ENCODE measurements at regions not wholly inside any gene's neighbourhood (a gene's known extent, or its start where the extent isn't known, plus 50 kb on each side); places are given as distances from the start of the nearest gene placed in this dataset.

- DNase-seq = no peak
Observed at GRCh38 chr1:182114627-182115023, 53.1 kb upstream of the ZNF648 start.

- no peak for DNase-seq
Observed at GRCh38 chr1:182113879-182114626, 52.5 kb upstream of the ZNF648 start.

GRCh38 chr1:182111496-182111895 lies 50.0 kb upstream of the ZNF648 start:
- no peak for DNase-seq

All from effector CD4-positive, alpha-beta T cell (primary cell).